Nephron (organoid): ENCODE measurements at regions not wholly inside any gene's neighbourhood (a gene's known extent, or its start where the extent isn't known, plus 50 kb on each side); places are given as distances from the start of the nearest gene placed in this dataset.

ENCODE experiments used
- H3K27ac Mint-ChIP-seq, 3 experiments: 2 replicates each; pipeline ENCODE4 v1.8.0; 2020; ENCODE audit warnings: mixed read lengths in 3 of 3, mild to moderate bottlenecking in 2 of 3, moderate library complexity in 1 of 3
- H3K27me3 Mint-ChIP-seq: 2 replicates; pipeline ENCODE4 v1.8.0; 2021; ENCODE audit warnings: low read depth, mild to moderate bottlenecking, moderate library complexity, mixed read lengths
- H3K36me3 Mint-ChIP-seq: 2 replicates; pipeline ENCODE4 v1.8.0; 2020; ENCODE audit warnings: low read depth, mixed read lengths
- H3K4me1 Mint-ChIP-seq: 2 replicates; pipeline ENCODE4 v1.8.0; 2020; ENCODE audit warnings: mixed read lengths
- H3K4me3 Mint-ChIP-seq, 3 experiments: 2 replicates each; pipeline ENCODE4 v1.8.0; 2020; ENCODE audit warnings: mild to moderate bottlenecking in 3 of 3, mixed read lengths in 3 of 3, moderate library complexity in 2 of 3
- H3K9me3 Mint-ChIP-seq: 2 replicates; pipeline ENCODE4 v1.8.0; 2020; ENCODE audit warnings: mixed read lengths
- CTCF ChIP-seq, 3 experiments: fragments of 200-600 bp; sonication (generic); IDR thresholded peaks; one replicate each; pipeline ENCODE4 v1.5.0; 2021; ENCODE audit warnings: antibody characterized with exemption in 3 of 3; ENCODE audit not compliant: unreplicated experiment in 3 of 3

GRCh38 chr17:73986641-73987177, 216.8 kb upstream of the RPL38 start:
- Mint-ChIP-seq H3K9me3 (no peaks in the 10 kb centered on the region), H3K27me3 (peaks cover 48% of the 10 kb centered on the region), H3K4me3 (no peak overlapping the region), H3K36me3 (no peaks in the 10 kb centered on the region), H3K27ac (peak overlapping the region in 1 of 3 experiments; percentile 45), H3K4me1 (peaks cover 20% of the 10 kb centered on the region)
- TF ChIP-seq CTCF (IDR thresholded peaks at IDR 0.05; ENCODE audit: unreplicated experiment in 3 of 3): no peak

- H3K4me3 Mint-ChIP-seq: no peak overlapping the region
- H3K27ac Mint-ChIP-seq: no peak overlapping the region
- no peaks in the 10 kb centered on the region for H3K9me3 Mint-ChIP-seq
- H3K27me3 Mint-ChIP-seq: peaks cover 49% of the 10 kb centered on the region
- H3K4me1 Mint-ChIP-seq: peaks cover 14% of the 10 kb centered on the region
- TF ChIP-seq CTCF (IDR thresholded peaks at IDR 0.05; ENCODE audit: unreplicated experiment in 3 of 3): no peak
- no peaks in the 10 kb centered on the region for H3K36me3 Mint-ChIP-seq
Observed at GRCh38 chr17:73987395-73987794, 216.1 kb upstream of the RPL38 start.

GRCh38 chr17:73987845-73988509, 215.5 kb upstream of the RPL38 start:
- Mint-ChIP-seq H3K4me3 (no peak overlapping the region), H3K9me3 (no peaks in the 10 kb centered on the region), H3K36me3 (no peaks in the 10 kb centered on the region), H3K4me1 (peaks cover 10% of the 10 kb centered on the region), H3K27me3 (peaks cover 50% of the 10 kb centered on the region), H3K27ac (no peak overlapping the region)
- no peak for TF ChIP-seq CTCF (IDR thresholded peaks at IDR 0.05; ENCODE audit: unreplicated experiment in 3 of 3)

GRCh38 chr17:73989671-73990070, 213.8 kb upstream of the RPL38 start:
- Mint-ChIP-seq H3K9me3 (no peaks in the 10 kb centered on the region), H3K4me3 (no peak overlapping the region), H3K27me3 (peaks cover 48% of the 10 kb centered on the region), H3K36me3 (no peaks in the 10 kb centered on the region), H3K4me1 (peaks cover 7% of the 10 kb centered on the region), H3K27ac (no peak overlapping the region)
- no peak for TF ChIP-seq CTCF (IDR thresholded peaks at IDR 0.05; ENCODE audit: unreplicated experiment in 3 of 3)

GRCh38 chr17:73990290-73990689, 213.2 kb upstream of the RPL38 start:
- Mint-ChIP-seq H3K4me1 (peaks cover under 1% of the 10 kb centered on the region), H3K27me3 (peaks cover 48% of the 10 kb centered on the region), H3K36me3 (no peaks in the 10 kb centered on the region), H3K4me3 (no peak overlapping the region), H3K27ac (no peak overlapping the region), H3K9me3 (no peaks in the 10 kb centered on the region)
- TF ChIP-seq CTCF (IDR thresholded peaks at IDR 0.05; ENCODE audit: unreplicated experiment in 3 of 3): no peak

- H3K9me3 Mint-ChIP-seq: no peaks in the 10 kb centered on the region
- no peak overlapping the region for H3K4me3 Mint-ChIP-seq
- TF ChIP-seq CTCF (IDR thresholded peaks at IDR 0.05; ENCODE audit: unreplicated experiment in 3 of 3): no peak
- H3K36me3 Mint-ChIP-seq: no peaks in the 10 kb centered on the region
- no peaks in the 10 kb centered on the region for H3K4me1 Mint-ChIP-seq
- H3K27ac Mint-ChIP-seq: no peak overlapping the region
- peaks cover 54% of the 10 kb centered on the region for H3K27me3 Mint-ChIP-seq
Observed at GRCh38 chr17:73991260-73991659, 212.2 kb upstream of the RPL38 start.
